H1 (cell line): ENCODE measurements at regions not wholly inside any gene's neighbourhood (a gene's known extent, or its start where the extent isn't known, plus 50 kb on each side); places are given as distances from the start of the nearest gene placed in this dataset.

Source experiments
- RXRA ChIP-seq: IDR thresholded peaks from 2 replicates; pipeline ENCODE4 v1.6.1; 2011; ENCODE audit warnings: low read depth, mild to moderate bottlenecking, low read length, moderate library complexity; ENCODE audit not compliant: insufficient read depth
- TBP ChIP-seq: IDR thresholded peaks from 2 replicates; pipeline ENCODE4 v1.6.1; 2011; ENCODE audit warnings: low read depth, low read length, improper control_type of control experiment
- TF ChIP-seq, protein P1 (sequence below): IDR thresholded peaks from 2 replicates; pipeline ENCODE4 v1.6.1; 2012; ENCODE audit warnings: inconsistent platforms

DNA sequence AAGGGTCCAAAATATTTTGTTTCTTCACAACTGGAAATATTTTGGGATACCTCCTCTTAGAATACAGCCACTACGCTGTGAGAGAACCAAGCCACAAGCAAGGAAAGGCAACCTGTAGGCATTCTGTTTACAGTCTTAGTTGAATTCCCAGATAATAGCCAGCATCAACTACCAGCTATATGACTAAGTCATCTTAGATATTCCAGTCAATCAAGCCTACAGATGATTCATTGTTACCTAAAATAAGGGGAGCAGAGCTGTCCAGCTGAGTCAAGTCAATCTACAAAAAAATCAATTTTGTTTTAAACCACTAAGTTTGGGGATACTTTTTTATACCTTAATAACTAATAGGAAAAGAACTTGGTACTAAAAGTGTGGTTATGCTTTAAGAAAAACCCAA, 526.4 kb upstream of the DPPA4 start (continued):
- TF ChIP-seq, protein P1, sequence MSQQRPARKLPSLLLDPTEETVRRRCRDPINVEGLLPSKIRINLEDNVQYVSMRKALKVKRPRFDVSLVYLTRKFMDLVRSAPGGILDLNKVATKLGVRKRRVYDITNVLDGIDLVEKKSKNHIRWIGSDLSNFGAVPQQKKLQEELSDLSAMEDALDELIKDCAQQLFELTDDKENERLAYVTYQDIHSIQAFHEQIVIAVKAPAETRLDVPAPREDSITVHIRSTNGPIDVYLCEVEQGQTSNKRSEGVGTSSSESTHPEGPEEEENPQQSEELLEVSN = no peak
- no peak for TF ChIP-seq TBP
- TF ChIP-seq RXRA = no peak
